WTC11 (cell line): ENCODE measurements at regions not wholly inside any gene's neighbourhood (a gene's known extent, or its start where the extent isn't known, plus 50 kb on each side); places are given as distances from the start of the nearest gene placed in this dataset.

Experiments used
- E2F4 ChIP-seq: sonication (generic); formaldehyde crosslinking; IDR thresholded peaks from 2 replicates; pipeline ENCODE4 v1.8.1; 2022; ENCODE audit warnings: low read depth, mild to moderate bottlenecking, moderate library complexity, missing genetic modification reagents, borderline replicate concordance
- ETV6 ChIP-seq: sonication (generic); formaldehyde crosslinking; IDR thresholded peaks from 2 replicates; pipeline ENCODE4 v1.8.1; 2022; ENCODE audit warnings: mild to moderate bottlenecking, missing genetic modification reagents
- GABPB1 ChIP-seq: sonication (generic); formaldehyde crosslinking; IDR thresholded peaks from 2 replicates; pipeline ENCODE4 v1.8.1; 2023; ENCODE audit warnings: mild to moderate bottlenecking, missing genetic modification reagents
- MAX ChIP-seq: sonication (generic); formaldehyde crosslinking; IDR thresholded peaks from 2 replicates; pipeline ENCODE4 v1.8.0; 2022; ENCODE audit warnings: mild to moderate bottlenecking, missing genetic modification reagents
- MLX ChIP-seq: sonication (generic); formaldehyde crosslinking; IDR thresholded peaks from 2 replicates; pipeline ENCODE4 v1.8.1; 2023; ENCODE audit warnings: mild to moderate bottlenecking, missing genetic modification reagents, moderate library complexity
- NR1H2 ChIP-seq: sonication (generic); formaldehyde crosslinking; IDR thresholded peaks from 2 replicates; pipeline ENCODE4 v1.9.0; 2021; ENCODE audit warnings: mild to moderate bottlenecking, moderate library complexity, missing genetic modification reagents
- NR2C2 ChIP-seq: sonication (generic); formaldehyde crosslinking; IDR thresholded peaks from 2 replicates; pipeline ENCODE4 v1.8.0; 2022; ENCODE audit warnings: mild to moderate bottlenecking, missing genetic modification reagents
- NR3C1 ChIP-seq: sonication (generic); formaldehyde crosslinking; conservative IDR thresholded peaks from 2 replicates; pipeline ENCODE4 v1.8.1; 2023; ENCODE audit warnings: low read depth, mild to moderate bottlenecking, missing genetic modification reagents
- SP1 ChIP-seq: sonication (generic); formaldehyde crosslinking; conservative IDR thresholded peaks from 2 replicates; pipeline ENCODE4 v1.8.1; 2022; ENCODE audit warnings: missing genetic modification reagents
- TF ChIP-seq, protein P1 (sequence below): fragments of 200-600 bp; IDR thresholded peaks from 2 replicates; pipeline ENCODE4 v1.8.0; 2022; ENCODE audit warnings: antibody characterized with exemption
- TF ChIP-seq, protein P2 (sequence below): sonication (generic); formaldehyde crosslinking; IDR thresholded peaks from 2 replicates; pipeline ENCODE4 v1.8.1; 2022; ENCODE audit warnings: mild to moderate bottlenecking, moderate library complexity, missing genetic modification reagents
- TF ChIP-seq, protein P3 (sequence below): sonication (generic); formaldehyde crosslinking; IDR thresholded peaks from 2 replicates; pipeline ENCODE4 v1.8.1; 2022; ENCODE audit warnings: mild to moderate bottlenecking, missing genetic modification reagents, moderate library complexity, borderline replicate concordance
- TF ChIP-seq, protein P4 (sequence below): sonication (generic); formaldehyde crosslinking; IDR thresholded peaks from 2 replicates; pipeline ENCODE4 v1.8.1; 2023; ENCODE audit warnings: mild to moderate bottlenecking, missing genetic modification reagents

DNA sequence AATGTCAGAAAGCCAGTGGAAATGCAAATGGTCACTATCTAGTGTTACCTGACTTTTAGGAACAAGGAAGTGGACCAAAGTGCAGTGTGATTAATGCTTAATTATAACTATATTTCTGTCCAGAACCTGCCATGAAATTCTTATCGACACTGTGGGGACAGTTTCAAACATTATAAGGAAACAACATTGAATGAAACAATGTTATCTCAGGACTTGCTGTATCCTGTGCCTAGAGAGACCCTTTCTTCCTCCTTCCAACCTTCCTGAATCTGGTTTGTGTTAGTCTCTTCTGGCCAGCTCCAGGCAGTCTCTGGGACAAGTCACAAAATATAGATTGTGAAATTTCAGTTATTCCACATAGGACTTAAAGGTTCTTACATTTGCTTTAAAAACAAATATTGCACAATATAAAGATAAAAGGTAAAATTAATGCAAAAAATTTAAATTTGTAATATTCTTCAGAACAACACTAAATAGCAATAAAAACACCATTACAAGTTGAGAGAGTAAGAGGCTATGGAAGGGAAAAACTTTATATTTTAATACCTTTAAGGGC is 203.4 kb downstream of the ZNF674 start:
- no peak for TF ChIP-seq SP1
- no peak for TF ChIP-seq MAX (CRISPR knock-in tag)
- TF ChIP-seq, protein P1, sequence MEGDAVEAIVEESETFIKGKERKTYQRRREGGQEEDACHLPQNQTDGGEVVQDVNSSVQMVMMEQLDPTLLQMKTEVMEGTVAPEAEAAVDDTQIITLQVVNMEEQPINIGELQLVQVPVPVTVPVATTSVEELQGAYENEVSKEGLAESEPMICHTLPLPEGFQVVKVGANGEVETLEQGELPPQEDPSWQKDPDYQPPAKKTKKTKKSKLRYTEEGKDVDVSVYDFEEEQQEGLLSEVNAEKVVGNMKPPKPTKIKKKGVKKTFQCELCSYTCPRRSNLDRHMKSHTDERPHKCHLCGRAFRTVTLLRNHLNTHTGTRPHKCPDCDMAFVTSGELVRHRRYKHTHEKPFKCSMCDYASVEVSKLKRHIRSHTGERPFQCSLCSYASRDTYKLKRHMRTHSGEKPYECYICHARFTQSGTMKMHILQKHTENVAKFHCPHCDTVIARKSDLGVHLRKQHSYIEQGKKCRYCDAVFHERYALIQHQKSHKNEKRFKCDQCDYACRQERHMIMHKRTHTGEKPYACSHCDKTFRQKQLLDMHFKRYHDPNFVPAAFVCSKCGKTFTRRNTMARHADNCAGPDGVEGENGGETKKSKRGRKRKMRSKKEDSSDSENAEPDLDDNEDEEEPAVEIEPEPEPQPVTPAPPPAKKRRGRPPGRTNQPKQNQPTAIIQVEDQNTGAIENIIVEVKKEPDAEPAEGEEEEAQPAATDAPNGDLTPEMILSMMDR: no peak
- TF ChIP-seq, protein P2, sequence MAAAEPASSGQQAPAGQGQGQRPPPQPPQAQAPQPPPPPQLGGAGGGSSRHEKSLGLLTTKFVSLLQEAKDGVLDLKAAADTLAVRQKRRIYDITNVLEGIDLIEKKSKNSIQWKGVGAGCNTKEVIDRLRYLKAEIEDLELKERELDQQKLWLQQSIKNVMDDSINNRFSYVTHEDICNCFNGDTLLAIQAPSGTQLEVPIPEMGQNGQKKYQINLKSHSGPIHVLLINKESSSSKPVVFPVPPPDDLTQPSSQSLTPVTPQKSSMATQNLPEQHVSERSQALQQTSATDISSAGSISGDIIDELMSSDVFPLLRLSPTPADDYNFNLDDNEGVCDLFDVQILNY (CRISPR knock-in tag): no peak
- TF ChIP-seq, protein P3, sequence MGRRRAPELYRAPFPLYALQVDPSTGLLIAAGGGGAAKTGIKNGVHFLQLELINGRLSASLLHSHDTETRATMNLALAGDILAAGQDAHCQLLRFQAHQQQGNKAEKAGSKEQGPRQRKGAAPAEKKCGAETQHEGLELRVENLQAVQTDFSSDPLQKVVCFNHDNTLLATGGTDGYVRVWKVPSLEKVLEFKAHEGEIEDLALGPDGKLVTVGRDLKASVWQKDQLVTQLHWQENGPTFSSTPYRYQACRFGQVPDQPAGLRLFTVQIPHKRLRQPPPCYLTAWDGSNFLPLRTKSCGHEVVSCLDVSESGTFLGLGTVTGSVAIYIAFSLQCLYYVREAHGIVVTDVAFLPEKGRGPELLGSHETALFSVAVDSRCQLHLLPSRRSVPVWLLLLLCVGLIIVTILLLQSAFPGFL (CRISPR knock-in tag): no peak
- no peak for TF ChIP-seq NR3C1 (CRISPR knock-in tag)
- TF ChIP-seq, protein P4, sequence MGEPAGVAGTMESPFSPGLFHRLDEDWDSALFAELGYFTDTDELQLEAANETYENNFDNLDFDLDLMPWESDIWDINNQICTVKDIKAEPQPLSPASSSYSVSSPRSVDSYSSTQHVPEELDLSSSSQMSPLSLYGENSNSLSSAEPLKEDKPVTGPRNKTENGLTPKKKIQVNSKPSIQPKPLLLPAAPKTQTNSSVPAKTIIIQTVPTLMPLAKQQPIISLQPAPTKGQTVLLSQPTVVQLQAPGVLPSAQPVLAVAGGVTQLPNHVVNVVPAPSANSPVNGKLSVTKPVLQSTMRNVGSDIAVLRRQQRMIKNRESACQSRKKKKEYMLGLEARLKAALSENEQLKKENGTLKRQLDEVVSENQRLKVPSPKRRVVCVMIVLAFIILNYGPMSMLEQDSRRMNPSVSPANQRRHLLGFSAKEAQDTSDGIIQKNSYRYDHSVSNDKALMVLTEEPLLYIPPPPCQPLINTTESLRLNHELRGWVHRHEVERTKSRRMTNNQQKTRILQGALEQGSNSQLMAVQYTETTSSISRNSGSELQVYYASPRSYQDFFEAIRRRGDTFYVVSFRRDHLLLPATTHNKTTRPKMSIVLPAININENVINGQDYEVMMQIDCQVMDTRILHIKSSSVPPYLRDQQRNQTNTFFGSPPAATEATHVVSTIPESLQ (CRISPR knock-in tag): no peak
- TF ChIP-seq MLX (CRISPR knock-in tag): no peak
- TF ChIP-seq NR1H2 (CRISPR knock-in tag): no peak
- no peak for TF ChIP-seq ETV6 (CRISPR knock-in tag)
- TF ChIP-seq E2F4: no peak
- TF ChIP-seq GABPB1 (CRISPR knock-in tag): no peak
- no peak for TF ChIP-seq NR2C2 (CRISPR knock-in tag)
